H9 (cell line): ENCODE measurements at regions not wholly inside any gene's neighbourhood (a gene's known extent, or its start where the extent isn't known, plus 50 kb on each side); places are given as distances from the start of the nearest gene placed in this dataset.

Experiments used
- DNase-seq: peaks from one replicate; pipeline ENCODE4 v3.0.0-alpha.2; 2017
- H2AFZ ChIP-seq: one replicate; pipeline ENCODE4 v1.6.1; 2013; ENCODE audit warnings: mild to moderate bottlenecking, low read length, control low read depth, moderate library complexity
- H2AK5ac ChIP-seq: 2 replicates; pipeline ENCODE4 v1.6.1; 2013; ENCODE audit warnings: low read length, control low read depth, mixed read lengths; ENCODE audit not compliant: insufficient read length
- H2BK120ac ChIP-seq: one replicate; pipeline ENCODE4 v1.6.1; 2013; ENCODE audit warnings: low read depth, mild to moderate bottlenecking, low read length, control low read depth, inconsistent platforms; ENCODE audit not compliant: poor library complexity, severe bottlenecking
- H2BK12ac ChIP-seq: 2 replicates; pipeline ENCODE4 v1.6.1; 2013; ENCODE audit warnings: low read length, control low read depth, mixed read lengths, low read depth; ENCODE audit not compliant: insufficient read length
- H2BK15ac ChIP-seq: 2 replicates; pipeline ENCODE4 v1.6.1; 2013; ENCODE audit warnings: low read depth, low read length, control low read depth
- H2BK20ac ChIP-seq: one replicate; pipeline ENCODE4 v1.6.1; 2013; ENCODE audit warnings: low read depth, mild to moderate bottlenecking, low read length, control low read depth, inconsistent platforms; ENCODE audit not compliant: poor library complexity, severe bottlenecking
- H2BK5ac ChIP-seq: 2 replicates; pipeline ENCODE4 v1.6.1; 2013; ENCODE audit warnings: low read length, control low read depth, mixed read lengths; ENCODE audit not compliant: insufficient read length
- H3K14ac ChIP-seq: 2 replicates; pipeline ENCODE4 v1.6.1; 2013; ENCODE audit warnings: low read length, control low read depth; ENCODE audit not compliant: insufficient read depth
- H3K18ac ChIP-seq: 2 replicates; pipeline ENCODE4 v1.6.1; 2013; ENCODE audit warnings: low read depth, mild to moderate bottlenecking, mixed read lengths, low read length, control low read depth; ENCODE audit not compliant: insufficient read length
- H3K23ac ChIP-seq: 2 replicates; pipeline ENCODE4 v1.6.1; 2013; ENCODE audit warnings: low read length, control low read depth, mixed read lengths, low read depth; ENCODE audit not compliant: insufficient read length
- H3K23me2 ChIP-seq: 2 replicates; pipeline ENCODE4 v1.6.1; 2013; ENCODE audit warnings: low read depth, mild to moderate bottlenecking, mixed read lengths, low read length, control low read depth; ENCODE audit not compliant: insufficient read length, poor library complexity, severe bottlenecking
- H3K27ac ChIP-seq: 2 replicates; pipeline ENCODE4 v1.5.1; 2013; ENCODE audit warnings: low read length, control low read depth, mixed read lengths, low read depth; ENCODE audit not compliant: insufficient read length
- H3K27me3 ChIP-seq: 2 replicates; pipeline ENCODE4 v1.6.1; 2013; ENCODE audit warnings: low read length, control low read depth, inconsistent platforms; ENCODE audit not compliant: insufficient read depth
- H3K4ac ChIP-seq: 2 replicates; pipeline ENCODE4 v1.6.1; 2013; ENCODE audit warnings: low read depth, mild to moderate bottlenecking, control low read depth, inconsistent platforms, low read length, moderate library complexity
- H3K4me1 ChIP-seq: 2 replicates; pipeline ENCODE4 v1.6.1; 2013; ENCODE audit warnings: low read length, control low read depth, inconsistent platforms; ENCODE audit not compliant: insufficient read depth
- H3K4me2 ChIP-seq: 2 replicates; pipeline ENCODE4 v1.6.1; 2013; ENCODE audit warnings: low read length, control low read depth, mixed read lengths; ENCODE audit not compliant: insufficient read length, insufficient read depth
- H3K56ac ChIP-seq: 2 replicates; pipeline ENCODE4 v1.6.1; 2013; ENCODE audit warnings: low read depth, mild to moderate bottlenecking, mixed read lengths, low read length, control low read depth; ENCODE audit not compliant: insufficient read length
- H3K79me1 ChIP-seq: 2 replicates; pipeline ENCODE4 v1.6.1; 2013; ENCODE audit warnings: low read depth, mild to moderate bottlenecking, moderate library complexity, low read length, control low read depth, inconsistent platforms; ENCODE audit not compliant: insufficient read depth, poor library complexity, severe bottlenecking
- H3K79me2 ChIP-seq: 2 replicates; pipeline ENCODE4 v1.6.1; 2013; ENCODE audit warnings: low read length, control low read depth, inconsistent platforms; ENCODE audit not compliant: insufficient read depth
- H3K9ac ChIP-seq: 2 replicates; pipeline ENCODE4 v1.6.1; 2013; ENCODE audit warnings: low read length, control low read depth, mixed read lengths; ENCODE audit not compliant: insufficient read length; ENCODE audit errors: extremely low read depth
- H3K9me3 ChIP-seq: one replicate; pipeline ENCODE4 v1.6.1; 2013; ENCODE audit warnings: low read depth, low read length, inconsistent platforms; ENCODE audit not compliant: control insufficient read depth
- H3T11ph ChIP-seq: one replicate; pipeline ENCODE4 v1.6.1; 2013; ENCODE audit warnings: mild to moderate bottlenecking, low read length, control low read depth, inconsistent platforms
- H4K20me1 ChIP-seq: one replicate; pipeline ENCODE4 v1.6.1; 2013; ENCODE audit not compliant: control insufficient read depth, insufficient read length, insufficient read depth
- H4K5ac ChIP-seq: 2 replicates; pipeline ENCODE4 v1.6.1; 2013; ENCODE audit warnings: low read depth, mild to moderate bottlenecking, mixed read lengths, low read length, control low read depth; ENCODE audit not compliant: insufficient read length
- H4K8ac ChIP-seq: replicated peaks from 2 replicates; pipeline ENCODE4 v1.6.1; 2013; ENCODE audit warnings: low read length, control low read depth, mixed read lengths, low read depth; ENCODE audit not compliant: insufficient read length
- H4K91ac ChIP-seq: 2 replicates; pipeline ENCODE4 v1.6.1; 2013; ENCODE audit warnings: low read depth, mild to moderate bottlenecking, moderate library complexity, mixed read lengths, low read length, control low read depth; ENCODE audit not compliant: insufficient read length
- H3K27ac Mint-ChIP-seq, 3 experiments: 2 replicates in 2 of 3; 3 replicates in 1 of 3; pipeline ENCODE4 v1.8.0; 2020 to 2021; ENCODE audit warnings: mixed read lengths in 3 of 3, mild to moderate bottlenecking in 1 of 3, moderate library complexity in 1 of 3
- H3K27me3 Mint-ChIP-seq: 2 replicates; pipeline ENCODE4 v1.8.0; 2021; ENCODE audit warnings: low read depth, mild to moderate bottlenecking, moderate library complexity, mixed read lengths
- H3K36me3 Mint-ChIP-seq, 3 experiments: 2 replicates in 2 of 3; 3 replicates in 1 of 3; pipeline ENCODE4 v1.8.0; 2020 to 2021; ENCODE audit warnings: low read depth in 3 of 3, mixed read lengths in 3 of 3; ENCODE audit not compliant: insufficient read depth in 1 of 3
- H3K4me1 Mint-ChIP-seq, 2 experiments: 2 replicates each; pipeline ENCODE4 v1.8.0; 2020; ENCODE audit warnings: mixed read lengths in 2 of 2
- H3K4me3 Mint-ChIP-seq, 2 experiments: 2 replicates in 1 of 2; 3 replicates in 1 of 2; pipeline ENCODE4 v1.8.0; 2020 to 2021; ENCODE audit warnings: mild to moderate bottlenecking in 2 of 2, mixed read lengths in 2 of 2, moderate library complexity in 1 of 2
- H3K9me3 Mint-ChIP-seq, 2 experiments: 2 replicates in 1 of 2; 3 replicates in 1 of 2; pipeline ENCODE4 v1.8.0; 2020; ENCODE audit warnings: mild to moderate bottlenecking in 2 of 2, mixed read lengths in 2 of 2, moderate library complexity in 1 of 2
- CTCF ChIP-seq: fragments of 200-600 bp; sonication (generic); conservative IDR thresholded peaks from 3 replicates; pipeline ENCODE4 v1.8.0; 2021; ENCODE audit warnings: antibody characterized with exemption, mild to moderate bottlenecking
- WGBS: extraction: QIAGEN DNeasy Blood & Tissue Kit; methylation state at CpG from one replicate; pipeline ENCODE4 v1.1.7; 2013; ENCODE audit warnings: missing lambda C conversion rate, low lambda C conversion rate, mixed read lengths; ENCODE audit not compliant: insufficient read length; ENCODE audit errors: extremely low coverage; 5-methylcytosine and 5-hydroxymethylcytosine counted together

- Histone ChIP-seq H3K23ac (no peak overlapping the region), H4K91ac (no peak overlapping the region), H3K4ac (no peak overlapping the region), H2BK12ac (no peak overlapping the region), H3K27ac (no peak overlapping the region), H4K5ac (no peak overlapping the region), H3T11ph (no peak overlapping the region), H4K8ac (no peak overlapping the region), H3K9me3 (no peaks in the 10 kb centered on the region), H3K9ac (no peak overlapping the region), H3K79me2 (no peaks in the 10 kb centered on the region), H4K20me1 (no peaks in the 10 kb centered on the region), H3K27me3 (no peaks in the 10 kb centered on the region), H3K4me2 (no peak overlapping the region), H3K18ac (no peak overlapping the region), H2AFZ (no peak overlapping the region), H3K79me1 (no peaks in the 10 kb centered on the region), H2BK20ac (no peak overlapping the region), H2BK120ac (no peak overlapping the region), H3K4me1 (no peaks in the 10 kb centered on the region), H3K23me2 (no peaks in the 10 kb centered on the region), H2BK15ac (no peak overlapping the region), H2AK5ac (no peak overlapping the region), H2BK5ac (no peak overlapping the region), H3K56ac (no peak overlapping the region), H3K14ac (no peak overlapping the region)
- TF ChIP-seq CTCF: no peak
- peaks cover 6 to 7% (median 6%) of the 10 kb centered on the region in 3 experiments; a peak in 5 of 7 replicates for H3K36me3 Mint-ChIP-seq
- H3K27ac Mint-ChIP-seq: no peak overlapping the region
- peaks cover 12 to 16% of the 10 kb centered on the region in 2 experiments; a peak in 4 of 5 replicates for H3K9me3 Mint-ChIP-seq
- WGBS: no CpG with 5 or more reads among the region's 5 CpGs
- peaks cover 6% of the 10 kb centered on the region; the same call in 1 of the 2 replicates for H3K27me3 Mint-ChIP-seq
- no peak for DNase-seq
- no peaks in the 10 kb centered on the region for H3K4me1 Mint-ChIP-seq
- no peak overlapping the region for H3K4me3 Mint-ChIP-seq
These were observed 269.8 kb upstream of the AUTS2 start for GRCh38 chr7:69328516-69328915.
